ENCODE measurements at regions not wholly inside any gene's neighbourhood (a gene's known extent, or its start where the extent isn't known, plus 50 kb on each side); places are given as distances from the start of the nearest gene placed in this dataset.

- Histone ChIP-seq H3K36me3 (replicated peaks in 1 of 2; ENCODE audit: control insufficient read depth in 1 of 2, insufficient read depth in 2 of 2, low read length in 1 of 2) (no peaks in the 10 kb centered on the region), H2AFZ (ENCODE audit: low read depth) (no peak overlapping the region), H3F3A (replicated peaks; ENCODE audit: insufficient read depth) (no peaks in the 10 kb centered on the region), H3K9ac (no peak overlapping the region), H3K9me2 (no peaks in the 10 kb centered on the region), H3K4me1 (ENCODE audit: control insufficient read depth in 1 of 2, insufficient read depth in 2 of 2, low read depth in 1 of 2, low read length in 1 of 2) (peaks cover 0 to 27% of the 10 kb centered on the region in 2 experiments; a peak in 1 of 4 replicates), H3K9me3 (no peaks in the 10 kb centered on the region), H3K79me2 (ENCODE audit: insufficient read depth) (no peaks in the 10 kb centered on the region), H3K27ac (ENCODE audit: low read depth in 2 of 2, low read length in 1 of 2) (no peak overlapping the region), H4K20me1 (ENCODE audit: insufficient read depth) (no peaks in the 10 kb centered on the region), H3K27me3 (ENCODE audit: insufficient read depth) (no peaks in the 10 kb centered on the region), H3K4me3 (ENCODE audit: low read depth in 2 of 2, low read length in 1 of 2) (no peak overlapping the region), H3K4me2 (no peak overlapping the region)
- WGBS (ENCODE audit: low lambda C conversion rate): 92% methylated on average over 8 of the region's 8 CpGs
- DNase-seq: no peak
- TF ChIP-seq FOSL2 (IDR thresholded peaks at IDR 0.05; ENCODE audit: borderline replicate concordance, low read depth) (no peak), PBX3 (IDR thresholded peaks at IDR 0.05) (no peak), GABPA (IDR thresholded peaks at IDR 0.05; ENCODE audit: low read depth) (no peak), NFIC (IDR thresholded peaks at IDR 0.05; ENCODE audit: borderline replicate concordance) (no peak), YY1 (IDR thresholded peaks at IDR 0.05; ENCODE audit: low read depth) (no peak), FOXM1 (IDR thresholded peaks at IDR 0.05; ENCODE audit: low read depth) (no peak), MEF2A (IDR thresholded peaks at IDR 0.05; ENCODE audit: borderline replicate concordance, low read depth) (no peak), IRF3 (IDR thresholded peaks at IDR 0.05; ENCODE audit: low read depth, low read length) (no peak)
- ChIA-PET POLR2A (no interaction called here), CTCF (no interaction called here)
Observed at GRCh38 chr2:201980389-201980821, 53.2 kb upstream of the FZD7 start.

- DNase-seq: no peak
- Histone ChIP-seq H3K36me3 (replicated peaks in 1 of 2; ENCODE audit: control insufficient read depth in 1 of 2, insufficient read depth in 2 of 2, low read length in 1 of 2) (no peaks in the 10 kb centered on the region), H4K20me1 (ENCODE audit: insufficient read depth) (no peaks in the 10 kb centered on the region), H3K9me2 (no peaks in the 10 kb centered on the region), H3K27me3 (ENCODE audit: insufficient read depth) (no peaks in the 10 kb centered on the region), H2AFZ (ENCODE audit: low read depth) (no peak overlapping the region), H3K4me3 (ENCODE audit: low read depth in 2 of 2, low read length in 1 of 2) (no peak overlapping the region), H3K9ac (no peak overlapping the region), H3K4me2 (no peak overlapping the region), H3K27ac (ENCODE audit: low read depth in 2 of 2, low read length in 1 of 2) (no peak overlapping the region), H3F3A (replicated peaks; ENCODE audit: insufficient read depth) (no peaks in the 10 kb centered on the region), H3K79me2 (ENCODE audit: insufficient read depth) (no peaks in the 10 kb centered on the region), H3K9me3 (no peaks in the 10 kb centered on the region), H3K4me1 (ENCODE audit: control insufficient read depth in 1 of 2, insufficient read depth in 2 of 2, low read depth in 1 of 2, low read length in 1 of 2) (peaks cover 0 to 32% of the 10 kb centered on the region in 2 experiments; a peak in 1 of 4 replicates)
- 93% methylated on average over 4 of the region's 4 CpGs for WGBS (ENCODE audit: low lambda C conversion rate)
- ChIA-PET CTCF (interaction anchor here (0.8 to 1.2 kb wide), 3 partner anchors 14 to 178 kb away, joined by 3 to 4 read pairs (median 3); no protein-coding TSS in a partner anchor), POLR2A (no interaction called here)
- no peak for TF ChIP-seq MXI1 (IDR thresholded peaks at IDR 0.05; ENCODE audit: low read depth, low read length)
- no peak for TF ChIP-seq ZBTB33 (IDR thresholded peaks at IDR 0.05; ENCODE audit: borderline replicate concordance, low read depth)
- no peak for TF ChIP-seq JUND (IDR thresholded peaks at IDR 0.05)
- TF ChIP-seq EP300 (IDR thresholded peaks at IDR 0.05; ENCODE audit: borderline replicate concordance in 1 of 2, low read depth in 1 of 2, low read length in 1 of 2): no peak
- TF ChIP-seq NRF1 (IDR thresholded peaks at IDR 0.05; ENCODE audit: low read depth, low read length): no peak
Observed at GRCh38 chr2:201980946-201981345, 52.7 kb upstream of the FZD7 start.

All from SK-N-SH (cell line).